Astrocyte of the cerebellum (primary cell): ENCODE measurements at regions not wholly inside any gene's neighbourhood (a gene's known extent, or its start where the extent isn't known, plus 50 kb on each side); places are given as distances from the start of the nearest gene placed in this dataset.

Experiments used
- DNase-seq: peaks from one replicate; pipeline ENCODE4 v3.0.0-alpha.2; 2011; ENCODE audit warnings: low read depth
- H3K4me3 ChIP-seq: 2 replicates; pipeline ENCODE4 v1.5.1; 2011; ENCODE audit warnings: mild to moderate bottlenecking, low read depth, low read length, moderate library complexity
- in situ Hi-C: cut with HindIII; loops from 2 replicates; pipeline ENCODE4 v1.10.0; 2017; ENCODE audit warnings: low sequenced_read_pairs
- TF ChIP-seq, protein P1 (sequence below): IDR thresholded peaks from 2 replicates; pipeline ENCODE4 v1.5.1; 2012; ENCODE audit warnings: low read length, low read depth, moderate library complexity, mild to moderate bottlenecking; ENCODE audit errors: missing control alignments

DNA sequence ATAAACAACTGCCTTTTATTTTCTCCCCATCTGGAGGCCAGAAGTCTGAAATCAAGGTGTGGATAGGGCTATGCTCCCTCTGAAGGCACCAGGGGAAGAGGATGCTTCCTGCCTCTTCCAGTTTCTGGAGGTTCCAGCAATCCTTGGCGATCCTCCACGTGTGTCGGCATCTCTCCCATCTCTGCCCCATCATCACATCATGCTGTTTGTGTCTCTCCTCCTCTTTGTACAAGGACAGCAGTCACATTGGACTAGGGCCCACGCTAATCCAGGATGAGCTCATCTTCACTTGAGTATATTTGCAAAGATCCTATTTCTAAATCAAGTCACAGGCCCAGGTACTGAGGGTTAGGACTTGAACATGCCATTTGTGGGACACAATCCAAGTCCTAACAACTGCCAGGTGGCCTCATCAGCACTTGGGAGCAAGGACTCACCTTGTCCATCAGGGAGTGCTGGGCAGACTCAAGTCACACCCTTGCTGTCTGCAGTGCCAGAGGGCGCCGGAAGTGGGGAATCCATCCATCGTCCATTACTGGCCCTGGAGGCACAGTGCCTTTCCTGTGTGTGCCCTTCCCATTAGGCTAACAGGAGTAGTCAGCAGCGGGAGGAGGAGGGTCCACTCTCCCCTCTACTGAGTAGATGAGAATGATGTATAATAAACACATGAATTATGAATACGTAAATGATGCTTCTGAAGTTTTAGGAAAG is 185.4 kb upstream of the AJAP1 start:
- TF ChIP-seq, protein P1, sequence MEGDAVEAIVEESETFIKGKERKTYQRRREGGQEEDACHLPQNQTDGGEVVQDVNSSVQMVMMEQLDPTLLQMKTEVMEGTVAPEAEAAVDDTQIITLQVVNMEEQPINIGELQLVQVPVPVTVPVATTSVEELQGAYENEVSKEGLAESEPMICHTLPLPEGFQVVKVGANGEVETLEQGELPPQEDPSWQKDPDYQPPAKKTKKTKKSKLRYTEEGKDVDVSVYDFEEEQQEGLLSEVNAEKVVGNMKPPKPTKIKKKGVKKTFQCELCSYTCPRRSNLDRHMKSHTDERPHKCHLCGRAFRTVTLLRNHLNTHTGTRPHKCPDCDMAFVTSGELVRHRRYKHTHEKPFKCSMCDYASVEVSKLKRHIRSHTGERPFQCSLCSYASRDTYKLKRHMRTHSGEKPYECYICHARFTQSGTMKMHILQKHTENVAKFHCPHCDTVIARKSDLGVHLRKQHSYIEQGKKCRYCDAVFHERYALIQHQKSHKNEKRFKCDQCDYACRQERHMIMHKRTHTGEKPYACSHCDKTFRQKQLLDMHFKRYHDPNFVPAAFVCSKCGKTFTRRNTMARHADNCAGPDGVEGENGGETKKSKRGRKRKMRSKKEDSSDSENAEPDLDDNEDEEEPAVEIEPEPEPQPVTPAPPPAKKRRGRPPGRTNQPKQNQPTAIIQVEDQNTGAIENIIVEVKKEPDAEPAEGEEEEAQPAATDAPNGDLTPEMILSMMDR = no peak
- H3K4me3 ChIP-seq = no peak overlapping the region
- in situ Hi-C loops = no loop called here
- DNase-seq = no peak

DNA sequence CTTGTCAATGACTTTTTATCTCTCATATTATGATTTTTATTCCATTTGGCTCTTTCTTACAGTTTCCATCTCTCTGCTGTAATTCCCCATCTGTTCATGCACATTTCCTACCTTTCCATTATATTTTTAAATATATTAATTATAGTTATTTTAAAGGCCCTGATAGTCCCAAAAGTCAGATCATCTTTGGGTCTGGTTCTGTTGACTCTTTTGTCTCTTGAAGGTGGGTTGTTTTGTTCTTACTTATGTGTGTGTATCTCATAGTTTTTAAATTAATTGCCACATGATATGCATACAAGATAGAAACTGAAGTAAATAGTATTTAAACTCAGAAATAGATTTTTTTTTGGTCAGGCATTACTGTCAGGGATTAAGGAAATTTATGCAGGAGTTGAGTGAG is 178.0 kb upstream of the AJAP1 start:
- no peak overlapping the region for H3K4me3 ChIP-seq

DNA sequence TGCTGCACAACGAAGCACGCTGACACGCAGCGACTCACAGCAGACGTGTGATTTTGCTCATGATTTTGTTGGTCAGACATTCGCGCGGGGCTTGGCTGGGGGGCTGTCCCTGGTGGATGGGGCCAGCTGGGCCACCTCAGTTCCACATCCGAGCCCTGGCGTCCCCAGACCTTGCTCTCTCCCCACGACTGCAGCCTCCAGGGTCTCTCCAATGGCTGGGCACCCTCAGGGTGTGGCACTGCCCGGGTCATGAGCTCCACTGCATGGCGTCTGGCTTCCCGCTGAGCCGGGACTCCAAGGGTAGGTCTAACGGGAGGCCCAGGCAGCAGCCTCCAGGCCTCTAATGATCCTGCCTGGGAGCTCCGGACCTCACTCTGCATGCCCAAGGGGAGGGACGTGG is 173.0 kb upstream of the AJAP1 start:
- H3K4me3 ChIP-seq = no peak overlapping the region
- TF ChIP-seq, protein P1 = no peak
- no peak for DNase-seq
- in situ Hi-C loops = no loop called here

More for the DNA sequence above, 178.0 kb upstream of the AJAP1 start:
- in situ Hi-C loops = loop anchor here (5.0 kb wide), 1 partner anchor 51 kb away; no protein-coding TSS in a partner anchor
- TF ChIP-seq, protein P1 = no peak
- no peak for DNase-seq

DNA sequence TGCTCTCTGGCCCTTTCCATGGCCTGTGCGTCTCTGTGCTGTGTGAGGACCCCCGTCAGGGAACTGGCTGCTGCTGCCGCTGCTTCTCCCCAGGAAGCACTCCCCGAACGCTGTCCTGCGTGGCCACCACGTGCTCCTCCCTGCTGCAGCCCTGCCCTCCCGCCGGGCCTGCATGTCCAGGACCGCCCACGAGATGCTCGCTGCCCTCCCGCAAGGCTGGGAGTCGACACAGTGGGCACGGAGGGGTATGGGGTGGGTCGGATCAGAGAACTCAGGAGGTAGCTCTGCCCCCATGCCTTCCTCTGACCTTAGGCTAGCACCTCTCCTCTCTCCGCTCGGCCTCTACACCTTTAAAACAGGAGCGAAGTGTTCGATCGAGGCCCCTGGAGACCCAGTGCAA is 171.9 kb upstream of the AJAP1 start:
- TF ChIP-seq, protein P1 = no peak
- in situ Hi-C loops = no loop called here
- DNase-seq = no peak
- H3K4me3 ChIP-seq = no peak overlapping the region

DNA sequence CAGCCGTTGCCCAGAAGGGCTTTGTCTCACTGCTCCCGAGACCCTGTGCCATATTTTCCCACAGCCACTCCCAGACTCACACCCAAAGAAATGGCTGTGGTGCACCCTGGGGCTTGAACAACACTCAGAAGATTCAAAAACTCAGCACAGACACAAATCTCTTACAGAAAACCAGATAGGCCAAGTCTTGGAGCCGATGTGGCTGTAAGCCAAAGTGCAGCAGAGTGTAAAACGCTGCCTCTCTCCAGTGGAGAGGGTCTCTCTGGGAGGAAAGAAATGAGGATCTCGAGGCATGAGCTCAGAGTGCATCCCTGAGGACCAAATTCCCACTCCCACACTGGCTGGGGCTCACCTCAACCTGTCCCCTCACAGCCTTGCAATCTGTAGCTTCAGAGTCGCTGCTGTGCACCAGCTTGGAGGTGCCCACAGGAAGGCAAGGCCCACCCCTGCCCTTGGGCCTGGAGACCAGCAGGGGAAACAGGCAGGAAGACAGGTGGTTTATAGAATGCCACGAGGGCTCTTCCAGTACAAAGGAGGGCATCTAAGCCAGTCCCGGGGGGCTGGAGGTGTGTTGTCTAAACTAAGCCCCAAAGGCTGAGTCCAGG is 171.3 kb upstream of the AJAP1 start:
- TF ChIP-seq, protein P1 = no peak
- in situ Hi-C loops = no loop called here
- DNase-seq = no peak
- H3K4me3 ChIP-seq = no peak overlapping the region

DNA sequence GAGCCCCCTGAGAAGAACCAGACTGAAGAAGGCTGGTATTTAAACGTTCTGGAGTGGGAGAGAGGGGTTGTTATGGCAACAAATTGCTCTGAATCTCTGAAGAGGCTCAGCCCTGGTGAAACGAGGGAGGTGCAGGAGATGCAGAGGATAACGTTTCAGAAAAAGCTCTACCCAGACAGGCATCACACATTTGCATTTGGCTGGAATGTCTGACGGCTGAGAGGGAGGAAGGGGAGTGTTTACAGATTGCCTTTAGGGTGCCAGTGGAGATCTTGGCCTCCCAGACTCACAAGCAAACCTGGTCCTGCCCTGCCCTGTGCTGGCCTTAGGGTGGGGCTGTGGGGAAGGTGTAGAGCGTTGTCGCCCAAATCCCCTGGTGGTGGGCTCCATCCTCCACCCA is 169.0 kb upstream of the AJAP1 start:
- TF ChIP-seq, protein P1 = no peak
- in situ Hi-C loops = no loop called here
- no peak for DNase-seq
- no peak overlapping the region for H3K4me3 ChIP-seq
